ENCODE measurements at regions not wholly inside any gene's neighbourhood (a gene's known extent, or its start where the extent isn't known, plus 50 kb on each side); places are given as distances from the start of the nearest gene placed in this dataset.

GRCh38 chr14:71541973-71542690 is 390.1 kb upstream of the RGS6 start:
- intact Hi-C loops (cut with micrococcal nuclease; ENCODE audit: unreplicated experiment): no loop called here
- H4K20me1 ChIP-seq (ENCODE audit: insufficient read depth, low read length): no peaks in the 10 kb centered on the region
- BruUV-seq (replicated peaks): no TSS peak
- no peak overlapping the region for H2AFZ ChIP-seq (ENCODE audit: low read length)
- TF ChIP-seq, protein P1, sequence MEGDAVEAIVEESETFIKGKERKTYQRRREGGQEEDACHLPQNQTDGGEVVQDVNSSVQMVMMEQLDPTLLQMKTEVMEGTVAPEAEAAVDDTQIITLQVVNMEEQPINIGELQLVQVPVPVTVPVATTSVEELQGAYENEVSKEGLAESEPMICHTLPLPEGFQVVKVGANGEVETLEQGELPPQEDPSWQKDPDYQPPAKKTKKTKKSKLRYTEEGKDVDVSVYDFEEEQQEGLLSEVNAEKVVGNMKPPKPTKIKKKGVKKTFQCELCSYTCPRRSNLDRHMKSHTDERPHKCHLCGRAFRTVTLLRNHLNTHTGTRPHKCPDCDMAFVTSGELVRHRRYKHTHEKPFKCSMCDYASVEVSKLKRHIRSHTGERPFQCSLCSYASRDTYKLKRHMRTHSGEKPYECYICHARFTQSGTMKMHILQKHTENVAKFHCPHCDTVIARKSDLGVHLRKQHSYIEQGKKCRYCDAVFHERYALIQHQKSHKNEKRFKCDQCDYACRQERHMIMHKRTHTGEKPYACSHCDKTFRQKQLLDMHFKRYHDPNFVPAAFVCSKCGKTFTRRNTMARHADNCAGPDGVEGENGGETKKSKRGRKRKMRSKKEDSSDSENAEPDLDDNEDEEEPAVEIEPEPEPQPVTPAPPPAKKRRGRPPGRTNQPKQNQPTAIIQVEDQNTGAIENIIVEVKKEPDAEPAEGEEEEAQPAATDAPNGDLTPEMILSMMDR (conservative IDR thresholded peaks at IDR 0.05; ENCODE audit: low read length): no peak
- TF ChIP-seq EZH2phosphoT487 (IDR thresholded peaks at IDR 0.05; ENCODE audit: borderline replicate concordance, low read depth, low read length): no peak
- no peak for DNase-seq (ENCODE audit: low spot score)
- H3K4me1 ChIP-seq (ENCODE audit: insufficient read depth, low read length, poor library complexity, severe bottlenecking): peaks cover 33% of the 10 kb centered on the region
- ChIA-PET POLR2A (interaction anchor here (0.6 kb wide), 1 partner anchor 14 kb away, joined by 3 read pairs; no protein-coding TSS in a partner anchor), CTCF (ENCODE audit: unreplicated experiment) (no interaction called here)
- no peak overlapping the region for H3K27ac ChIP-seq (ENCODE audit: low read depth, low read length, poor library complexity, severe bottlenecking)
- H3K4me2 ChIP-seq (ENCODE audit: low read length): no peak overlapping the region
- H3K79me2 ChIP-seq (ENCODE audit: insufficient read depth, low read depth, low read length): no peaks in the 10 kb centered on the region
- H3K9me3 ChIP-seq (ENCODE audit: low read length): no peaks in the 10 kb centered on the region
- H3K36me3 ChIP-seq (ENCODE audit: insufficient read depth, low read length): no peaks in the 10 kb centered on the region
- no peaks in the 10 kb centered on the region for H3K9me2 ChIP-seq (ENCODE audit: insufficient read depth, low read length)
- H3K4me3 ChIP-seq (ENCODE audit: low read depth, low read length, poor library complexity, severe bottlenecking): no peak overlapping the region

DNA sequence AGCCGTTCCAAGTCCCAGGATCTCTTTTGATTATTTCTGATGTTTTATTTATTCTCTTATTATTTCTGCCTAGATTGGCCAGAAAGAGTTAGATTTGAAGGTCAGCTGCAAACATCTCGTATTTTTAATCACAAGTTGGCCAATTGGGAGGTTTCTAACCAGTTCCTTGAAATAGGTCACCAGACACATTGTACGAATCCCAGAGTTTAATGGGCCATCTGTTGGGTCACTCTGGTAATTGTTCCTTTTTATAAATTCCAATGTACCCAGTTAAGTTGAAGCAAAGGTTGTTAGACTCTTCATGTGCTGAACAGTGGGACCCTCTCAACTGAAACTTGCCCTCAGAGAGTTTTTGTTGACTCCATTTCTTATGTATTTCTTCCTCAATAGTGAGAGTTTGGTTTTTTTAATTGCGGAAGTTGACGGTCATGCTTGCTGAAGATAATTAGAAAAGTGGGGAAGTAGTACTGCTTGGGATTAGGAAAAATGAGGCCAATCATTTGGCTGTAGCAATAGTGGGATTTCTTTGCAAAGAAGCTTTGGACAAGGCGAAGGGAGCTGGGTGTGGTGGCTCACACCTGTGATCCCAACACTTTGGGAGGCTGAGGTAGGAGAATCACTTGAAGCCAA is 382.7 kb upstream of the RGS6 start:
- CTCF ChIA-PET (ENCODE audit: unreplicated experiment): no interaction called here
- no TSS peak for BruUV-seq (replicated peaks)
- intact Hi-C loops (cut with micrococcal nuclease; ENCODE audit: unreplicated experiment): no loop called here

More for the DNA sequence above, 382.7 kb upstream of the RGS6 start:
- TF ChIP-seq, protein P1 (conservative IDR thresholded peaks at IDR 0.05; ENCODE audit: low read length): no peak
- TF ChIP-seq EZH2phosphoT487 (IDR thresholded peaks at IDR 0.05; ENCODE audit: borderline replicate concordance, low read depth, low read length): no peak
- no peak overlapping the region for H2AFZ ChIP-seq (ENCODE audit: low read length)
- H3K9me2 ChIP-seq (ENCODE audit: insufficient read depth, low read length): no peaks in the 10 kb centered on the region
- H3K79me2 ChIP-seq (ENCODE audit: insufficient read depth, low read depth, low read length): peaks cover 19% of the 10 kb centered on the region; the same call in 1 of the 2 replicates
- H3K4me1 ChIP-seq (ENCODE audit: insufficient read depth, low read length, poor library complexity, severe bottlenecking): peaks cover 46% of the 10 kb centered on the region
- POLR2A ChIA-PET: interaction anchor here (0.6 to 1.0 kb wide), 2 partner anchors 228 to 981 kb away, joined by 3 to 4 read pairs; no protein-coding TSS in a partner anchor
- H3K4me3 ChIP-seq (ENCODE audit: low read depth, low read length, poor library complexity, severe bottlenecking): no peak overlapping the region
- no peaks in the 10 kb centered on the region for H4K20me1 ChIP-seq (ENCODE audit: insufficient read depth, low read length)
- no peak overlapping the region for H3K4me2 ChIP-seq (ENCODE audit: low read length)
- no peak for DNase-seq (ENCODE audit: low spot score)
- no peaks in the 10 kb centered on the region for H3K36me3 ChIP-seq (ENCODE audit: insufficient read depth, low read length)
- no peaks in the 10 kb centered on the region for H3K9me3 ChIP-seq (ENCODE audit: low read length)
- no peak overlapping the region for H3K27ac ChIP-seq (ENCODE audit: low read depth, low read length, poor library complexity, severe bottlenecking)
